Stimulated activated CD4-positive, alpha-beta T cell treated with anti-CD3 and anti-CD28 coated beads, TNF-alpha, amount 100 ng/mL, for 24 hours (primary cell): ENCODE measurements at regions not wholly inside any gene's neighbourhood (a gene's known extent, or its start where the extent isn't known, plus 50 kb on each side); places are given as distances from the start of the nearest gene placed in this dataset.

Experiments used
- DNase-seq, 3 experiments: peaks; one replicate each; pipeline ENCODE4 v3.0.0-alpha.2; 2020; ENCODE audit warnings: low read depth in 3 of 3

- DNase-seq: no peak
These were observed 219.7 kb upstream of the SPRED2 start for GRCh38 chr2:65652066-65652465.

- DNase-seq: no peak
These were observed 217.6 kb upstream of the SPRED2 start for GRCh38 chr2:65649811-65650589.

- no peak for DNase-seq
These were observed 214.9 kb upstream of the SPRED2 start for GRCh38 chr2:65647249-65647842.

GRCh38 chr2:65640793-65641103 is 208.3 kb upstream of the SPRED2 start:
- DNase-seq: no peak

GRCh38 chr2:65639156-65639864 is 206.9 kb upstream of the SPRED2 start:
- DNase-seq: no peak

GRCh38 chr2:65638443-65638842 is 206.0 kb upstream of the SPRED2 start:
- no peak for DNase-seq

GRCh38 chr2:65636813-65637483 is 204.5 kb upstream of the SPRED2 start:
- DNase-seq: no peak

- DNase-seq: no peak
These were observed 203.6 kb upstream of the SPRED2 start for GRCh38 chr2:65636024-65636423.

- DNase-seq: no peak
These were observed 201.9 kb upstream of the SPRED2 start for GRCh38 chr2:65634304-65634703.

GRCh38 chr2:65630643-65631042 is 198.2 kb upstream of the SPRED2 start:
- no peak for DNase-seq

GRCh38 chr2:65628156-65628555 is 195.8 kb upstream of the SPRED2 start:
- no peak for DNase-seq

- DNase-seq: no peak
These were observed 194.4 kb upstream of the SPRED2 start for GRCh38 chr2:65626831-65627230.

GRCh38 chr2:65625982-65626381 is 193.6 kb upstream of the SPRED2 start:
- DNase-seq: no peak

GRCh38 chr2:65622951-65623535 is 190.6 kb upstream of the SPRED2 start:
- DNase-seq: no peak

- DNase-seq: no peak
These were observed 190.1 kb upstream of the SPRED2 start for GRCh38 chr2:65622499-65622898.

GRCh38 chr2:65620524-65620923 is 188.1 kb upstream of the SPRED2 start:
- DNase-seq: no peak

GRCh38 chr2:65620026-65620425 is 187.6 kb upstream of the SPRED2 start:
- no peak for DNase-seq

GRCh38 chr2:65615602-65616001 is 183.2 kb upstream of the SPRED2 start:
- DNase-seq: no peak

GRCh38 chr2:65613968-65614555 is 181.7 kb upstream of the SPRED2 start:
- DNase-seq: no peak

- DNase-seq: no peak
These were observed 179.1 kb upstream of the SPRED2 start for GRCh38 chr2:65611488-65611887.

GRCh38 chr2:65608916-65609315 is 176.5 kb upstream of the SPRED2 start:
- DNase-seq: no peak

- DNase-seq: no peak
These were observed 176.1 kb upstream of the SPRED2 start for GRCh38 chr2:65608466-65608865.
